WERI-Rb-1 (cell line): ENCODE measurements at regions not wholly inside any gene's neighbourhood (a gene's known extent, or its start where the extent isn't known, plus 50 kb on each side); places are given as distances from the start of the nearest gene placed in this dataset.

Source experiments
- DNase-seq: peaks from one replicate; pipeline ENCODE4 v3.0.0-alpha.2; 2020
- H3K27ac ChIP-seq: fragments of 250-450 bp; sonication (Bioruptor Pico); 2 replicates; pipeline ENCODE4 v1.5.1; 2020; ENCODE audit warnings: mild to moderate bottlenecking, moderate library complexity
- H3K27me3 ChIP-seq: fragments of 250-450 bp; sonication (Bioruptor Pico); 2 replicates; pipeline ENCODE4 v1.5.1; 2021; ENCODE audit warnings: mild to moderate bottlenecking, low read depth, moderate library complexity; ENCODE audit not compliant: insufficient read depth, severe bottlenecking
- H3K36me3 ChIP-seq: fragments of 250-450 bp; sonication (Bioruptor Pico); 2 replicates; pipeline ENCODE4 v1.5.1; 2020; ENCODE audit warnings: mild to moderate bottlenecking, moderate library complexity
- H3K4me3 ChIP-seq: 2 replicates; pipeline ENCODE4 v1.5.1; 2011; ENCODE audit warnings: low read depth, mild to moderate bottlenecking, control low read depth, low read length
- H3K9me3 ChIP-seq: fragments of 250-450 bp; sonication (Bioruptor Pico); 2 replicates; pipeline ENCODE4 v1.5.1; 2021; ENCODE audit warnings: mild to moderate bottlenecking, moderate library complexity; ENCODE audit not compliant: severe bottlenecking
- CTCF ChIP-seq: IDR thresholded peaks from 2 replicates; pipeline ENCODE4 v1.5.1; 2011; ENCODE audit warnings: low read depth, mild to moderate bottlenecking, control low read depth, inconsistent platforms, low read length

- no peak for DNase-seq
- Histone ChIP-seq H3K27ac (no peak overlapping the region), H3K4me3 (no peak overlapping the region), H3K27me3 (no peaks in the 10 kb centered on the region), H3K36me3 (no peaks in the 10 kb centered on the region), H3K9me3 (no peaks in the 10 kb centered on the region)
- TF ChIP-seq CTCF: no peak
Observed at GRCh38 chr17:13862346-13862745, 207.0 kb upstream of the COX10 start.

GRCh38 chr17:13863436-13863835, 205.9 kb upstream of the COX10 start:
- no peaks in the 10 kb centered on the region for H3K27me3 ChIP-seq
- H3K27ac ChIP-seq: no peak overlapping the region
- H3K36me3 ChIP-seq: no peaks in the 10 kb centered on the region
- no peak overlapping the region for H3K4me3 ChIP-seq
- TF ChIP-seq CTCF: no peak
- DNase-seq: no peak
- no peaks in the 10 kb centered on the region for H3K9me3 ChIP-seq

- Histone ChIP-seq H3K36me3 (no peaks in the 10 kb centered on the region), H3K4me3 (no peak overlapping the region), H3K27ac (no peak overlapping the region), H3K9me3 (no peaks in the 10 kb centered on the region), H3K27me3 (no peaks in the 10 kb centered on the region)
- DNase-seq: no peak
- TF ChIP-seq CTCF: no peak
Observed at GRCh38 chr17:13864521-13864920, 204.8 kb upstream of the COX10 start.

GRCh38 chr17:13865650-13866049, 203.7 kb upstream of the COX10 start:
- Histone ChIP-seq H3K9me3 (no peaks in the 10 kb centered on the region), H3K4me3 (no peak overlapping the region), H3K27ac (no peak overlapping the region), H3K27me3 (no peaks in the 10 kb centered on the region), H3K36me3 (no peaks in the 10 kb centered on the region)
- no peak for TF ChIP-seq CTCF
- no peak for DNase-seq

- no peak overlapping the region for H3K4me3 ChIP-seq
Observed at GRCh38 chr17:13869331-13869940, 199.9 kb upstream of the COX10 start.

More at GRCh38 chr17:13869331-13869940, 199.9 kb upstream of the COX10 start:
- H3K27ac ChIP-seq: no peak overlapping the region
- no peaks in the 10 kb centered on the region for H3K27me3 ChIP-seq
- H3K36me3 ChIP-seq: no peaks in the 10 kb centered on the region
- TF ChIP-seq CTCF: no peak
- no peak for DNase-seq
- H3K9me3 ChIP-seq: no peaks in the 10 kb centered on the region
